GM12892 (cell line): ENCODE measurements at regions not wholly inside any gene's neighbourhood (a gene's known extent, or its start where the extent isn't known, plus 50 kb on each side); places are given as distances from the start of the nearest gene placed in this dataset.

ENCODE experiments used
- POLR2A ChIP-seq: IDR thresholded peaks from 2 replicates; pipeline ENCODE4 v1.6.1; 2011; ENCODE audit warnings: low read depth, low read length, control low read depth
- POLR2AphosphoS5 ChIP-seq: IDR thresholded peaks from 2 replicates; pipeline ENCODE4 v1.6.1; 2011; ENCODE audit warnings: low read depth, low read length, control low read depth
- TAF1 ChIP-seq: IDR thresholded peaks from 2 replicates; pipeline ENCODE4 v1.6.1; 2011; ENCODE audit warnings: low read depth, mild to moderate bottlenecking, control low read depth, low read length, borderline replicate concordance

DNA sequence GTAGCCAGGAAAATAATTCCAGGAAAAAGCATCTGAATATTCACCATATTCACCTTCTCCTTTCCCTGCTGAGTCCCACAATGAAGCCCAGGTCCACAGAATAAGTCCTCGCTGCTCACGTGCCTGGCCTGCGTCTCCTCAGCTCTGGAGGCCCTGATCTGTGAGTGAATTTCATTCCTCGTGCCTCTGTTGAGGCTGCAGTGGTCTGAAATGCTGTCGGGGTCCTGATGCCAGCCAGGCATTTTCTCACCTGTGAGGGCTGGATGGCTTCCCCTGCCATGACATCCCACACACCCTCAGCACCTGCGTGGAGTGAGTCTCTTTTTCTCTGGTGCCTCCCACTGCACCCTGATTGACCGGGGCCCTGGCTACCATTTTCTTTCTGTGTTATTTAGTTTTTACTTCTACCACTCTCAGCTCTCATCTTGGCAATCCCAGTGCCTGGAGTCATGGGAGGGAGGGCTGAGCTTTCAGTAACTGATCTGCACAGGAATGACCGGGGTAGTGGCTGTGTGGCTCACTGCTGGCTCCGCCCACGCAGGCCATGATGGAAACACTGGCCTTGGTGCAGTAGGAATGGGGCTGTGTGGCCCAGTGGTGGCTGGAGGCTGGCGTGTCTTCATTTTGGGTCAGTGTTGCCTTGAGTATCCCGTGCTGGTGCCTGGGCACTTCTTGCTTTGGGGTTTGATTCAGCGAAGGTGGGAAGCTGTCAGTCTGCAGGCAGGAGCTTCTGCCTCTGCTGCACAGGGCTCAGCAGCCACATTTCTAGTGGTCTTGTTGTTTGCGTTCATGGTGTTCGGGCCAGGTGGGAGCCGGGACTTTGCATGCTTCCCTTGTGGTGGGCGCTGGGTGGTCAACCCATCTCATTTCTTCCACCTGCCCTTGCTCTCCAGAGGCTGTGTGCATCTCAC is 807.2 kb downstream of the TBC1D22A start:
- TF ChIP-seq POLR2A (no peak), POLR2AphosphoS5 (no peak), TAF1 (no peak)
